BLaER1 treated with 17β-estradiol and CSF1 and Interleukin-3, amounts not matched to agents 10 nM and 100 nM (cell line): ENCODE measurements at regions not wholly inside any gene's neighbourhood (a gene's known extent, or its start where the extent isn't known, plus 50 kb on each side); places are given as distances from the start of the nearest gene placed in this dataset.
A peak's percentile ranks its signal among the peaks of the same experiment; 100 is the strongest.

Source experiments
- H3K27ac ChIP-seq, 11 experiments: shearing (Covaris generic); formaldehyde crosslinking; 2 replicates each; pipeline ENCODE4 v1.8.1; 2022
- H3K27me3 ChIP-seq, 11 experiments: shearing (Covaris generic); formaldehyde crosslinking; 2 replicates each; pipeline ENCODE4 v1.8.1; 2022
- H3K36me3 ChIP-seq, 11 experiments: shearing (Covaris generic); formaldehyde crosslinking; 2 replicates each; pipeline ENCODE4 v1.8.1; 2022
- H3K4me1 ChIP-seq, 10 experiments: shearing (Covaris generic); formaldehyde crosslinking; 2 replicates each; pipeline ENCODE4 v1.8.1; 2022
- H3K4me2 ChIP-seq, 11 experiments: shearing (Covaris generic); formaldehyde crosslinking; 2 replicates each; pipeline ENCODE4 v1.8.1; 2022
- H3K4me3 ChIP-seq, 10 experiments: shearing (Covaris generic); formaldehyde crosslinking; 2 replicates each; pipeline ENCODE4 v1.8.1; 2022
- H3K9ac ChIP-seq, 11 experiments: shearing (Covaris generic); formaldehyde crosslinking; 2 replicates each; pipeline ENCODE4 v1.8.1; 2022
- H3K9me3 ChIP-seq, 11 experiments: shearing (Covaris generic); formaldehyde crosslinking; replicated peaks in 1 of 11; 2 replicates each; pipeline ENCODE4 v1.8.1; 2022
- H4K20me1 ChIP-seq, 11 experiments: shearing (Covaris generic); formaldehyde crosslinking; 2 replicates each; pipeline ENCODE4 v1.8.1; 2022
- Cebpa-rat ChIP-seq, 11 experiments: shearing (Covaris generic); IDR thresholded peaks; 2 replicates each; pipeline ENCODE4 v1.8.1; 2022

GRCh38 chr9:11002705-11003104 lies 389.9 kb upstream of the PTPRD start:
- no peak overlapping the region for H3K4me2 ChIP-seq
- H4K20me1 ChIP-seq: no peaks in the 10 kb centered on the region
- H3K36me3 ChIP-seq: no peaks in the 10 kb centered on the region
- H3K9ac ChIP-seq: no peak overlapping the region
- no peak overlapping the region for H3K4me3 ChIP-seq
- H3K27ac ChIP-seq: no peak overlapping the region
- TF ChIP-seq Cebpa-rat (IDR thresholded peaks at IDR 0.05): no peak
- no peaks in the 10 kb centered on the region for H3K4me1 ChIP-seq
- no peaks in the 10 kb centered on the region for H3K27me3 ChIP-seq
- no peaks in the 10 kb centered on the region for H3K9me3 ChIP-seq

GRCh38 chr9:11003836-11004235 lies 391.0 kb upstream of the PTPRD start:
- no peak for TF ChIP-seq Cebpa-rat (IDR thresholded peaks at IDR 0.05)
- no peaks in the 10 kb centered on the region for H3K4me1 ChIP-seq
- no peaks in the 10 kb centered on the region for H3K9me3 ChIP-seq
- no peak overlapping the region for H3K4me3 ChIP-seq
- H3K27me3 ChIP-seq: no peaks in the 10 kb centered on the region
- no peak overlapping the region for H3K27ac ChIP-seq
- no peak overlapping the region for H3K4me2 ChIP-seq
- no peak overlapping the region for H3K9ac ChIP-seq
- H4K20me1 ChIP-seq: no peaks in the 10 kb centered on the region
- no peaks in the 10 kb centered on the region for H3K36me3 ChIP-seq

GRCh38 chr9:11011696-11012095 lies 398.9 kb upstream of the PTPRD start:
- no peak for TF ChIP-seq Cebpa-rat (IDR thresholded peaks at IDR 0.05)
- H3K9me3 ChIP-seq: peaks cover 0 to 7% (median 0%) of the 10 kb centered on the region in 11 experiments; a peak in 2 of 22 replicates
- no peaks in the 10 kb centered on the region for H3K4me1 ChIP-seq
- H3K4me3 ChIP-seq: no peak overlapping the region
- no peaks in the 10 kb centered on the region for H4K20me1 ChIP-seq
- H3K4me2 ChIP-seq: no peak overlapping the region
- H3K27me3 ChIP-seq: no peaks in the 10 kb centered on the region
- no peaks in the 10 kb centered on the region for H3K36me3 ChIP-seq
- H3K9ac ChIP-seq: no peak overlapping the region
- no peak overlapping the region for H3K27ac ChIP-seq

- Histone ChIP-seq H3K36me3 (no peaks in the 10 kb centered on the region), H3K9me3 (peaks cover 0 to 7% (median 0%) of the 10 kb centered on the region in 11 experiments; a peak in 2 of 22 replicates), H3K4me2 (no peak overlapping the region), H3K4me1 (no peaks in the 10 kb centered on the region), H4K20me1 (no peaks in the 10 kb centered on the region), H3K9ac (no peak overlapping the region), H3K27ac (no peak overlapping the region), H3K4me3 (no peak overlapping the region), H3K27me3 (no peaks in the 10 kb centered on the region)
- no peak for TF ChIP-seq Cebpa-rat (IDR thresholded peaks at IDR 0.05)
These were observed 403.3 kb upstream of the PTPRD start for GRCh38 chr9:11016081-11016480.

- H4K20me1 ChIP-seq: no peaks in the 10 kb centered on the region
- H3K36me3 ChIP-seq: no peaks in the 10 kb centered on the region
- no peaks in the 10 kb centered on the region for H3K4me1 ChIP-seq
- H3K4me3 ChIP-seq: no peak overlapping the region
- no peak overlapping the region for H3K27ac ChIP-seq
- no peak for TF ChIP-seq Cebpa-rat (IDR thresholded peaks at IDR 0.05)
- no peaks in the 10 kb centered on the region for H3K9me3 ChIP-seq
- no peak overlapping the region for H3K9ac ChIP-seq
- H3K4me2 ChIP-seq: no peak overlapping the region
- H3K27me3 ChIP-seq: no peaks in the 10 kb centered on the region
These were observed 410.4 kb upstream of the PTPRD start for GRCh38 chr9:11023201-11023600.

- Histone ChIP-seq H3K4me3 (no peak overlapping the region), H3K9me3 (no peaks in the 10 kb centered on the region), H3K27me3 (no peaks in the 10 kb centered on the region), H3K27ac (no peak overlapping the region), H3K36me3 (no peaks in the 10 kb centered on the region), H3K9ac (no peak overlapping the region), H4K20me1 (no peaks in the 10 kb centered on the region), H3K4me1 (no peaks in the 10 kb centered on the region), H3K4me2 (no peak overlapping the region)
- no peak for TF ChIP-seq Cebpa-rat (IDR thresholded peaks at IDR 0.05)
These were observed 413.0 kb upstream of the PTPRD start for GRCh38 chr9:11025775-11026174.

- no peaks in the 10 kb centered on the region for H3K36me3 ChIP-seq
- H3K27ac ChIP-seq: no peak overlapping the region
- no peaks in the 10 kb centered on the region for H3K27me3 ChIP-seq
These were observed 425.6 kb upstream of the PTPRD start for GRCh38 chr9:11038366-11038765.

GRCh38 chr9:11039006-11039405 lies 426.2 kb upstream of the PTPRD start:
- Histone ChIP-seq H3K27ac (no peak overlapping the region), H4K20me1 (no peaks in the 10 kb centered on the region), H3K9ac (no peak overlapping the region), H3K4me1 (no peaks in the 10 kb centered on the region), H3K4me3 (no peak overlapping the region), H3K4me2 (0 out of 22 replicates have a peak overlapping the region, but pooled peaks of 1 of the 11 experiments have one; percentile 7), H3K9me3 (no peaks in the 10 kb centered on the region), H3K36me3 (no peaks in the 10 kb centered on the region), H3K27me3 (no peaks in the 10 kb centered on the region)
- no peak for TF ChIP-seq Cebpa-rat (IDR thresholded peaks at IDR 0.05)

More at GRCh38 chr9:11038366-11038765, 425.6 kb upstream of the PTPRD start:
- H3K9ac ChIP-seq: no peak overlapping the region
- H3K4me2 ChIP-seq: no peak overlapping the region
- H3K9me3 ChIP-seq: no peaks in the 10 kb centered on the region
- H3K4me1 ChIP-seq: no peaks in the 10 kb centered on the region
- no peak overlapping the region for H3K4me3 ChIP-seq
- no peaks in the 10 kb centered on the region for H4K20me1 ChIP-seq
- TF ChIP-seq Cebpa-rat (IDR thresholded peaks at IDR 0.05): no peak

GRCh38 chr9:11045589-11045988 lies 432.8 kb upstream of the PTPRD start:
- H4K20me1 ChIP-seq: no peaks in the 10 kb centered on the region
- H3K9ac ChIP-seq: no peak overlapping the region
- no peak overlapping the region for H3K4me2 ChIP-seq
- TF ChIP-seq Cebpa-rat (IDR thresholded peaks at IDR 0.05): no peak
- H3K9me3 ChIP-seq: no peaks in the 10 kb centered on the region
- H3K36me3 ChIP-seq: no peaks in the 10 kb centered on the region
- H3K4me3 ChIP-seq: no peak overlapping the region
- H3K27ac ChIP-seq: no peak overlapping the region
- H3K4me1 ChIP-seq: no peaks in the 10 kb centered on the region
- H3K27me3 ChIP-seq: no peaks in the 10 kb centered on the region

- no peak overlapping the region for H3K27ac ChIP-seq
- H3K9ac ChIP-seq: no peak overlapping the region
- H3K4me3 ChIP-seq: no peak overlapping the region
- no peaks in the 10 kb centered on the region for H3K4me1 ChIP-seq
- TF ChIP-seq Cebpa-rat (IDR thresholded peaks at IDR 0.05): no peak
- no peaks in the 10 kb centered on the region for H3K9me3 ChIP-seq
- H3K4me2 ChIP-seq: no peak overlapping the region
- no peaks in the 10 kb centered on the region for H3K36me3 ChIP-seq
- H4K20me1 ChIP-seq: no peaks in the 10 kb centered on the region
- no peaks in the 10 kb centered on the region for H3K27me3 ChIP-seq
These were observed 450.5 kb upstream of the PTPRD start for GRCh38 chr9:11063263-11063662.
